ENCODE measurements at regions not wholly inside any gene's neighbourhood (a gene's known extent, or its start where the extent isn't known, plus 50 kb on each side); places are given as distances from the start of the nearest gene placed in this dataset.

DNA sequence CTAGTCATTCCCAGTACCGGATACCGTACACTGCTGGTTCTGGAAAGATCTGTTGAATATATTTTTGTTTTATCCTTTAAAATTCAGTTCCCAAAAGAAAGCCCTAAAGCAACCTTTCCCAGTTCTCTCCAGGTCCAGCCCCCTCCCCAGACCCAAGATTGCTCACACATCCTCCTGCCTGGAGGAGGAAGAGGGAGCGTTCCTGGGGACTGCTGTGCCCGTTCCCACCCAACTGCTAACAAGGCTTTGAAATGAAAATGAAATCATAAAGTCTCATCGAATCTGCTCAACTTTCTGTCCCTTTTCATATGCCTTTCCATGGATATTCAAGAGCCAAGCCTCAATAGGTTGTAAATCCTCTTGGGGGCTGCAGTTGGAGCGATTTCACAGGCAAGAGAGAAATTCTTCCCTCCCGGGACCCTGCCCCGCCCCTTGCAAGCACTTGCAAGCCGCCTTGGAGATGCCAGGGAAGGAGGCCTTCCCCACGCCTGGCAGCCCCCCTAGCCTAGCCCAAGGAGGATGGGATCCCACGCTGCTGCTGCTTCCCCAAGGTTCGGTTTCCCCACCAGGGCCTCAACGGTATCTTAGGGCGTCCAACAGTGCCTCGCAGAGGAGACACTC lies 113.2 kb upstream of the CACHD1 start:
- no peak for TF ChIP-seq POLR2AphosphoS5 (IDR thresholded peaks at IDR 0.05; ENCODE audit: low read depth, low read length)
- no peak for TF ChIP-seq TAF1 (IDR thresholded peaks at IDR 0.05; ENCODE audit: borderline replicate concordance, insufficient read depth, low read length)
- TF ChIP-seq SIN3A (IDR thresholded peaks at IDR 0.05; ENCODE audit: borderline replicate concordance, insufficient read depth, low read length), result no peak
- TF ChIP-seq, protein P1, sequence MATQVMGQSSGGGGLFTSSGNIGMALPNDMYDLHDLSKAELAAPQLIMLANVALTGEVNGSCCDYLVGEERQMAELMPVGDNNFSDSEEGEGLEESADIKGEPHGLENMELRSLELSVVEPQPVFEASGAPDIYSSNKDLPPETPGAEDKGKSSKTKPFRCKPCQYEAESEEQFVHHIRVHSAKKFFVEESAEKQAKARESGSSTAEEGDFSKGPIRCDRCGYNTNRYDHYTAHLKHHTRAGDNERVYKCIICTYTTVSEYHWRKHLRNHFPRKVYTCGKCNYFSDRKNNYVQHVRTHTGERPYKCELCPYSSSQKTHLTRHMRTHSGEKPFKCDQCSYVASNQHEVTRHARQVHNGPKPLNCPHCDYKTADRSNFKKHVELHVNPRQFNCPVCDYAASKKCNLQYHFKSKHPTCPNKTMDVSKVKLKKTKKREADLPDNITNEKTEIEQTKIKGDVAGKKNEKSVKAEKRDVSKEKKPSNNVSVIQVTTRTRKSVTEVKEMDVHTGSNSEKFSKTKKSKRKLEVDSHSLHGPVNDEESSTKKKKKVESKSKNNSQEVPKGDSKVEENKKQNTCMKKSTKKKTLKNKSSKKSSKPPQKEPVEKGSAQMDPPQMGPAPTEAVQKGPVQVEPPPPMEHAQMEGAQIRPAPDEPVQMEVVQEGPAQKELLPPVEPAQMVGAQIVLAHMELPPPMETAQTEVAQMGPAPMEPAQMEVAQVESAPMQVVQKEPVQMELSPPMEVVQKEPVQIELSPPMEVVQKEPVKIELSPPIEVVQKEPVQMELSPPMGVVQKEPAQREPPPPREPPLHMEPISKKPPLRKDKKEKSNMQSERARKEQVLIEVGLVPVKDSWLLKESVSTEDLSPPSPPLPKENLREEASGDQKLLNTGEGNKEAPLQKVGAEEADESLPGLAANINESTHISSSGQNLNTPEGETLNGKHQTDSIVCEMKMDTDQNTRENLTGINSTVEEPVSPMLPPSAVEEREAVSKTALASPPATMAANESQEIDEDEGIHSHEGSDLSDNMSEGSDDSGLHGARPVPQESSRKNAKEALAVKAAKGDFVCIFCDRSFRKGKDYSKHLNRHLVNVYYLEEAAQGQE (IDR thresholded peaks at IDR 0.05; ENCODE audit: insufficient read depth in 1 of 2, low read depth in 2 of 2, low read length in 2 of 2), result no peak
- no peak for TF ChIP-seq FOXP2 (optimal IDR thresholded peaks at IDR 0.05; ENCODE audit: borderline replicate concordance, extremely low read depth, extremely low read length, insufficient read depth)

DNA sequence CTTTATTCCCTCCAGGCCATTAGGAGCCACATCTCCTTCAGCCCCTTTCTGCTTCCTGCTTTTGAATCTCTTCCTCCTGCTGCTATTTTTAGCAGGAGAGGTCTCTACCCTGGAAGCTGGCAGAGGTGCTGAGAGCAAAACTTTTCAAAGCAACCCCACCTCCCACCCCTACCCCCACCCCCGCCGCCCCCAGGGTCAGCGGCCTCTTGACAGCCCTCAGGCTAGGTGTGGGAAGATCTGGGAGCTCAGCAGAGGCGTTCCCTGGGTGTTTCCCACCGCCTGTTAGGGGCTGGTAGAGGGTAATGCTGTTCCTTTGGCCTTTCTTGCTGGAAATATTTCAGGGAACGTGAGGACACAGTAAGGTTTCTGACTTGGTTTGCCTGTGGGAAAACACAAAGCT lies 112.5 kb upstream of the CACHD1 start:
- TF ChIP-seq, protein P1 (IDR thresholded peaks at IDR 0.05; ENCODE audit: insufficient read depth in 1 of 2, low read depth in 2 of 2, low read length in 2 of 2), result no peak
- TF ChIP-seq TAF1 (IDR thresholded peaks at IDR 0.05; ENCODE audit: borderline replicate concordance, insufficient read depth, low read length) (no peak), FOXP2 (optimal IDR thresholded peaks at IDR 0.05; ENCODE audit: borderline replicate concordance, extremely low read depth, extremely low read length, insufficient read depth) (no peak), SIN3A (IDR thresholded peaks at IDR 0.05; ENCODE audit: borderline replicate concordance, insufficient read depth, low read length) (no peak), POLR2AphosphoS5 (IDR thresholded peaks at IDR 0.05; ENCODE audit: low read depth, low read length) (no peak)

DNA sequence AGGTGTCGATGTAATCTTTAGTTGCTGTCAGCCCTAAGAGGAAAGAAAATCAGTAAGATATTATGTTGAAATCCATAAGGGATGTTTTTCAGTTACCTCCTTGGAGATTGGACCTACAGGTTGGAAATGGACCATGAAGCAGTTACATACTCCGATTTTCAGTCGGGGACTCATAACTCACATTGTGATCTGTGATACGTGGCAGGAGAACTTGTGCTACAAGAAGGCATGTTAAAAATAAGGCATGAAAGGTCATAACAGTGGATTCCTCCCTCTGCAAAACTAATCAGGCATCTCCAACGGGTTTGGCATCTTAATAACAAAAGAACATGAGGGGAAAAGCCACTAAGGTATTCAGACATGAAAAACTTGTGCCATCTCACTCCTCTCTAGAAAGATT lies 111.2 kb upstream of the CACHD1 start:
- TF ChIP-seq FOXP2 (optimal IDR thresholded peaks at IDR 0.05; ENCODE audit: borderline replicate concordance, extremely low read depth, extremely low read length, insufficient read depth) (no peak), TAF1 (IDR thresholded peaks at IDR 0.05; ENCODE audit: borderline replicate concordance, insufficient read depth, low read length) (no peak), SIN3A (IDR thresholded peaks at IDR 0.05; ENCODE audit: borderline replicate concordance, insufficient read depth, low read length) (no peak), POLR2AphosphoS5 (IDR thresholded peaks at IDR 0.05; ENCODE audit: low read depth, low read length) (no peak)

DNA sequence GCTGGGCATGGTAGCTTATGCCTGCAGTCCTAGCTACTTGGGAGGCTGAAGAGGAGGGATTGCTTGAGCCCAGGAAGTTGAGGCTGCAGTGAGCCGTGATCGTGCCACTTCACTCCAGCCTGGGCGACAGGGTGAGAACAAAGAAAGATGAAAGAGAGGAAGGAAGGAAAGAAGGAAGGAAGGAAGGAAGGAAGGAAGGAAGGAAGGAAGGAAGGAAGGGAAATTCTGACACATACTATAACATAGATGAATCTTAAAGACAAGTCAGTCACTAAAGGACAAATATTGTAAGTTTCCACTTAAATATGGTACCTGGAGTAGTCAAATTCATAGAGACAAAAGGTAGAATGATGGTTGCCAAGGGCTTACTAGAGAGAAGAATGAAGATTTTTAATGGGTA lies 108.0 kb upstream of the CACHD1 start:
- TF ChIP-seq, protein P1 (IDR thresholded peaks at IDR 0.05; ENCODE audit: insufficient read depth in 1 of 2, low read depth in 2 of 2, low read length in 2 of 2), result no peak

DNA sequence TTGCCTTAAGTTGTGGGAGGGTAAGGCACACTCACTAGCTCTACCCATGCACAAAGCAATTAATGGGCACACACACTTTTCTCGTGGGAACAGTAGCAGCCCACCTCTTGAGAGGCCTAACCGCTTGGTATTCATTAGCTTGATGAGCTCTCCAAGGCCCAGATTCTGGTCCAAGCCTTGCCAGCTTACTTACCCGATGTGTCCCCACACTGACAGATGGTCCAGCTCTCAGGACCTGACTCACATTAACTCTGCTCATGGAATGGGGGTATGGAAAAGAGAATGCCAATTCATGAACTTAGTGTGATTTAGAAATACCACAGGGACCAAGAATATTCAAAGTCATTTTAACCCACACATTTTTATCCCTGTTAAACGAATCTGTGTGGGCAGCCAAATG lies 106.8 kb upstream of the CACHD1 start:
- TF ChIP-seq FOXP2 (optimal IDR thresholded peaks at IDR 0.05; ENCODE audit: borderline replicate concordance, extremely low read depth, extremely low read length, insufficient read depth) (no peak), TAF1 (IDR thresholded peaks at IDR 0.05; ENCODE audit: borderline replicate concordance, insufficient read depth, low read length) (no peak), POLR2AphosphoS5 (IDR thresholded peaks at IDR 0.05; ENCODE audit: low read depth, low read length) (no peak), SIN3A (IDR thresholded peaks at IDR 0.05; ENCODE audit: borderline replicate concordance, insufficient read depth, low read length) (no peak)
- TF ChIP-seq, protein P1 (IDR thresholded peaks at IDR 0.05; ENCODE audit: insufficient read depth in 1 of 2, low read depth in 2 of 2, low read length in 2 of 2), result no peak
